Type B pancreatic cell (in vitro differentiated cells): ENCODE measurements at regions not wholly inside any gene's neighbourhood (a gene's known extent, or its start where the extent isn't known, plus 50 kb on each side); places are given as distances from the start of the nearest gene placed in this dataset.

Experiments
- DNase-seq: peaks from one replicate; pipeline ENCODE4 v3.0.0; 2021; ENCODE audit warnings: mixed read lengths; ENCODE audit not compliant: unreplicated experiment; ENCODE audit errors: extremely low spot score
- H3K27ac Mint-ChIP-seq: 2 replicates; pipeline ENCODE4 v1.8.0; 2021; ENCODE audit warnings: mild to moderate bottlenecking, mixed read lengths
- H3K27me3 Mint-ChIP-seq: 2 replicates; pipeline ENCODE4 v1.8.0; 2021; ENCODE audit warnings: mixed read lengths
- H3K36me3 Mint-ChIP-seq: 2 replicates; pipeline ENCODE4 v1.8.0; 2021; ENCODE audit warnings: mixed read lengths
- H3K4me1 Mint-ChIP-seq: one replicate; pipeline ENCODE4 v1.8.0; 2021; ENCODE audit warnings: mixed read lengths; ENCODE audit not compliant: unreplicated experiment
- H3K4me3 Mint-ChIP-seq: 2 replicates; pipeline ENCODE4 v1.8.0; 2021; ENCODE audit warnings: mild to moderate bottlenecking, mixed read lengths
- H3K9me3 Mint-ChIP-seq: 2 replicates; pipeline ENCODE4 v1.8.0; 2021; ENCODE audit warnings: mixed read lengths
- CTCF ChIP-seq: fragments of 200-600 bp; sonication (generic); conservative IDR thresholded peaks from 2 replicates; pipeline ENCODE4 v1.5.0; 2021; ENCODE audit warnings: antibody characterized with exemption, mild to moderate bottlenecking

DNA sequence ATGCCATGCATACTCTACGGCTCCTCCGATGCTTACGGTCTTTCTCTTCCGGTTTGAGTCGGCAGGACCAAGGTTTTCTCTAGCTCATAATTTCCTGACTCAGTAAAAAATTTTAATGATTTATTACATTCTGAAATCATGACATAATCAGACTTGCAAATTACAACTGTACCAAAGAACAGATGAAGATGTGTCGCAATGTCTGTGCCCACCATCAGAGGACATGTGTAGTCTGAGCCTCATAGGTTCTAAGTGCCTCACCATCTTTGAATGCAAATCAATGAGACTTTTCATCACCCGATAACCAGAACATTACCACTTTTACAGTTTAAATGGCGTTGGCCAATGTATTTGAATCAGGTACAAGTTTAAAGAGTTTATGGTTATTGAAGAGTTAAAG lies 213.1 kb downstream of the NHLRC3 start:
- DNase-seq, result no peak
- Mint-ChIP-seq H3K27ac (no peak overlapping the region), H3K36me3 (no peaks in the 10 kb centered on the region), H3K9me3 (no peaks in the 10 kb centered on the region), H3K4me3 (no peak overlapping the region), H3K4me1 (peaks cover 13% of the 10 kb centered on the region), H3K27me3 (peaks cover 4% of the 10 kb centered on the region)
- no peak for TF ChIP-seq CTCF

GRCh38 chr13:39253774-39254173 lies 215.5 kb downstream of the NHLRC3 start:
- H3K27me3 Mint-ChIP-seq, result peaks cover 4% of the 10 kb centered on the region
- no peak overlapping the region for H3K4me3 Mint-ChIP-seq
- H3K27ac Mint-ChIP-seq, result no peak overlapping the region
- TF ChIP-seq CTCF, result no peak
- no peaks in the 10 kb centered on the region for H3K36me3 Mint-ChIP-seq
- DNase-seq, result no peak
- H3K9me3 Mint-ChIP-seq, result no peaks in the 10 kb centered on the region
- peaks cover 13% of the 10 kb centered on the region for H3K4me1 Mint-ChIP-seq

DNA sequence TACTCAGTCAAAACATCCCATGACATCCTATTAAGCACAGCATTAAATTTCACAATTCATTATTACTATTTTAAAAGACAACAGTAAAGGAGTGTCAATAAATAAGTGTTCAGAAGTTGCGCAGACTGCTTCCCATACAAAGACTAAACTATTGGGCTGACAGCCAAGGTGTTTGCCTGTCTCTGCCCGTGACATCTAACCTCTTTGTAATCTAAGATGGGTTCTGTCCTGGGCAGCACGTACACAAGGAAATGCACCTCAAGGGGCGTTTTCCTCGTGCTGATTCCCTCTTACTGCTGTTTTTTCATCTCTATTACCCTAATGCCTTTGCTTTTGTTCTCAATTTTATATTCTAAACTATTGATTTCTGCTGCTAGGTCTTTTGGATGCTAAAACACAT lies 216.3 kb downstream of the NHLRC3 start:
- Mint-ChIP-seq H3K4me1 (peaks cover 13% of the 10 kb centered on the region), H3K27ac (no peak overlapping the region), H3K36me3 (no peaks in the 10 kb centered on the region), H3K4me3 (no peak overlapping the region), H3K27me3 (peaks cover 4% of the 10 kb centered on the region), H3K9me3 (no peaks in the 10 kb centered on the region)
- no peak for TF ChIP-seq CTCF
- DNase-seq, result no peak

- no peak for DNase-seq
- no peak for TF ChIP-seq CTCF
- Mint-ChIP-seq H3K27me3 (no peaks in the 10 kb centered on the region), H3K4me3 (no peak overlapping the region), H3K9me3 (no peaks in the 10 kb centered on the region), H3K27ac (no peak overlapping the region), H3K4me1 (peaks cover 12% of the 10 kb centered on the region), H3K36me3 (no peaks in the 10 kb centered on the region)
These were observed 219.4 kb downstream of the NHLRC3 start for GRCh38 chr13:39257642-39258041.

- Mint-ChIP-seq H3K4me3 (no peak overlapping the region), H3K27ac (no peak overlapping the region), H3K27me3 (no peaks in the 10 kb centered on the region), H3K36me3 (no peaks in the 10 kb centered on the region), H3K9me3 (no peaks in the 10 kb centered on the region), H3K4me1 (peaks cover 8% of the 10 kb centered on the region)
- no peak for DNase-seq
- TF ChIP-seq CTCF, result no peak
These were observed 221.3 kb downstream of the NHLRC3 start for GRCh38 chr13:39259371-39260140.
